ENCODE measurements at regions not wholly inside any gene's neighbourhood (a gene's known extent, or its start where the extent isn't known, plus 50 kb on each side); places are given as distances from the start of the nearest gene placed in this dataset.
"Not testable (repeated sequence)": the region's sequence is repeated elsewhere in the genome, so short reads cannot be mapped to it uniquely, and the experiment has no call there.

GRCh38 chr2:105675841-105676240 is 68.9 kb upstream of the NCK2 start:
- 0 out of 2 replicates have a peak, but pooled peaks cover 6% of the 10 kb centered on the region for H3K9me3 ChIP-seq
- no peak overlapping the region for H3K9ac ChIP-seq
- no peak overlapping the region for H3K27ac ChIP-seq
- H3K4me2 ChIP-seq, result no peak overlapping the region
- H3K4me3 ChIP-seq, result no peak overlapping the region
- no peaks in the 10 kb centered on the region for H4K20me1 ChIP-seq
- peaks cover 13% of the 10 kb centered on the region for H3K4me1 ChIP-seq
- H3K27me3 ChIP-seq, result no peaks in the 10 kb centered on the region
- H3K36me3 ChIP-seq, result no peaks in the 10 kb centered on the region
- no peak for TF ChIP-seq Cebpa-rat (IDR thresholded peaks at IDR 0.05)

GRCh38 chr2:105674859-105675541 is 69.7 kb upstream of the NCK2 start:
- no peak overlapping the region for H3K4me3 ChIP-seq
- no peak overlapping the region for H3K9ac ChIP-seq
- peaks cover 6% of the 10 kb centered on the region; the same call in 1 of the 2 replicates for H3K9me3 ChIP-seq
- no peaks in the 10 kb centered on the region for H4K20me1 ChIP-seq
- no peak for TF ChIP-seq Cebpa-rat (IDR thresholded peaks at IDR 0.05)
- H3K27me3 ChIP-seq, result no peaks in the 10 kb centered on the region
- H3K27ac ChIP-seq, result no peak overlapping the region
- no peaks in the 10 kb centered on the region for H3K36me3 ChIP-seq
- H3K4me1 ChIP-seq, result peaks cover 13% of the 10 kb centered on the region
- peak overlapping the region; percentile 43 for H3K4me2 ChIP-seq

GRCh38 chr2:105674401-105674800 is 70.3 kb upstream of the NCK2 start:
- H4K20me1 ChIP-seq, result no peaks in the 10 kb centered on the region
- peaks cover 13% of the 10 kb centered on the region for H3K4me1 ChIP-seq
- H3K4me3 ChIP-seq, result no peak overlapping the region
- H3K27me3 ChIP-seq, result no peaks in the 10 kb centered on the region
- no peak for TF ChIP-seq Cebpa-rat (IDR thresholded peaks at IDR 0.05)
- H3K36me3 ChIP-seq, result no peaks in the 10 kb centered on the region
- H3K9ac ChIP-seq, result no peak overlapping the region
- peak overlapping the region; percentile 43 for H3K4me2 ChIP-seq
- peaks cover 9% of the 10 kb centered on the region; the same call in 1 of the 2 replicates for H3K9me3 ChIP-seq
- no peak overlapping the region for H3K27ac ChIP-seq

- Histone ChIP-seq H3K4me3 (no peak overlapping the region), H3K9me3 (peaks cover 33% of the 10 kb centered on the region), H3K4me2 (no peak overlapping the region), H3K27ac (no peak overlapping the region), H3K27me3 (no peaks in the 10 kb centered on the region), H3K36me3 (no peaks in the 10 kb centered on the region), H3K4me1 (peaks cover 13% of the 10 kb centered on the region), H3K9ac (no peak overlapping the region), H4K20me1 (no peaks in the 10 kb centered on the region)
- no peak for TF ChIP-seq Cebpa-rat (IDR thresholded peaks at IDR 0.05)
Measured at GRCh38 chr2:105671156-105671555, 73.6 kb upstream of the NCK2 start.

GRCh38 chr2:105669384-105669891 is 75.3 kb upstream of the NCK2 start:
- no peak overlapping the region for H3K4me2 ChIP-seq
- peaks cover 50% of the 10 kb centered on the region for H3K9me3 ChIP-seq
- no peak overlapping the region for H3K27ac ChIP-seq
- H3K4me3 ChIP-seq, result no peak overlapping the region
- H3K27me3 ChIP-seq, result no peaks in the 10 kb centered on the region
- no peaks in the 10 kb centered on the region for H4K20me1 ChIP-seq
- H3K36me3 ChIP-seq, result no peaks in the 10 kb centered on the region
- no peak for TF ChIP-seq Cebpa-rat (IDR thresholded peaks at IDR 0.05)
- no peak overlapping the region for H3K9ac ChIP-seq
- H3K4me1 ChIP-seq, result peaks cover 7% of the 10 kb centered on the region

GRCh38 chr2:105665480-105665879 is 79.2 kb upstream of the NCK2 start:
- H3K4me1 ChIP-seq, result no peaks in the 10 kb centered on the region
- no peak overlapping the region for H3K4me2 ChIP-seq
- peaks cover 46% of the 10 kb centered on the region for H3K9me3 ChIP-seq

GRCh38 chr2:105660489-105660888 is 84.2 kb upstream of the NCK2 start:
- Histone ChIP-seq H3K9ac (no peak overlapping the region), H3K4me1 (no peaks in the 10 kb centered on the region), H3K27ac (no peak overlapping the region), H3K9me3 (peaks cover 17% of the 10 kb centered on the region), H3K4me3 (no peak overlapping the region), H3K36me3 (no peaks in the 10 kb centered on the region), H3K4me2 (no peak overlapping the region), H3K27me3 (no peaks in the 10 kb centered on the region), H4K20me1 (no peaks in the 10 kb centered on the region)
- TF ChIP-seq Cebpa-rat (IDR thresholded peaks at IDR 0.05), result no peak

More at GRCh38 chr2:105665480-105665879, 79.2 kb upstream of the NCK2 start:
- Histone ChIP-seq H3K9ac (no peak overlapping the region), H3K27me3 (no peaks in the 10 kb centered on the region), H3K27ac (no peak overlapping the region), H3K4me3 (0 out of 2 replicates have a peak overlapping the region, but pooled peaks have one; percentile 7), H3K36me3 (no peaks in the 10 kb centered on the region), H4K20me1 (no peaks in the 10 kb centered on the region)
- no peak for TF ChIP-seq Cebpa-rat (IDR thresholded peaks at IDR 0.05)

GRCh38 chr2:105655723-105656606 is 88.7 kb upstream of the NCK2 start:
- H3K4me3 ChIP-seq, H3K9ac ChIP-seq, H3K4me2 ChIP-seq: not testable (repeated sequence)

GRCh38 chr2:105655244-105655643 is 89.5 kb upstream of the NCK2 start:
- no peak for TF ChIP-seq Cebpa-rat (IDR thresholded peaks at IDR 0.05)
- Histone ChIP-seq H3K36me3 (no peaks in the 10 kb centered on the region), H3K4me2 (no peak overlapping the region), H3K9ac (no peak overlapping the region), H3K4me3 (no peak overlapping the region), H3K4me1 (no peaks in the 10 kb centered on the region), H3K27me3 (no peaks in the 10 kb centered on the region), H3K9me3 (0 out of 2 replicates have a peak, but pooled peaks cover 4% of the 10 kb centered on the region), H3K27ac (no peak overlapping the region), H4K20me1 (no peaks in the 10 kb centered on the region)

More at GRCh38 chr2:105655723-105656606, 88.7 kb upstream of the NCK2 start:
- not testable (repeated sequence) for H3K4me1 ChIP-seq, H3K9me3 ChIP-seq, H3K27ac ChIP-seq, H3K27me3 ChIP-seq, H3K36me3 ChIP-seq, H4K20me1 ChIP-seq
